Body of pancreas (tissue), 4 donors: ENCODE measurements at regions not wholly inside any gene's neighbourhood (a gene's known extent, or its start where the extent isn't known, plus 50 kb on each side); places are given as distances from the start of the nearest gene placed in this dataset.

ENCODE experiments used
- POLR2A ChIP-seq, 3 donors: fragments of 450-650 bp; IDR thresholded peaks; one replicate each; pipeline ENCODE4 v1.6.1; 2016; ENCODE audit warnings: antibody characterized with exemption in 3 of 3, mild to moderate bottlenecking in 2 of 3
- TF ChIP-seq, protein P1 (sequence below), 7 experiments: fragments of 450-650 bp in 4 of 7; fragments of 200-600 bp in 3 of 7; sonication (generic) in 3 of 7; IDR thresholded peaks; one replicate each; pipeline ENCODE4 v1.5.1; 2016 to 2019; ENCODE audit warnings: antibody characterized with exemption in 7 of 7

DNA sequence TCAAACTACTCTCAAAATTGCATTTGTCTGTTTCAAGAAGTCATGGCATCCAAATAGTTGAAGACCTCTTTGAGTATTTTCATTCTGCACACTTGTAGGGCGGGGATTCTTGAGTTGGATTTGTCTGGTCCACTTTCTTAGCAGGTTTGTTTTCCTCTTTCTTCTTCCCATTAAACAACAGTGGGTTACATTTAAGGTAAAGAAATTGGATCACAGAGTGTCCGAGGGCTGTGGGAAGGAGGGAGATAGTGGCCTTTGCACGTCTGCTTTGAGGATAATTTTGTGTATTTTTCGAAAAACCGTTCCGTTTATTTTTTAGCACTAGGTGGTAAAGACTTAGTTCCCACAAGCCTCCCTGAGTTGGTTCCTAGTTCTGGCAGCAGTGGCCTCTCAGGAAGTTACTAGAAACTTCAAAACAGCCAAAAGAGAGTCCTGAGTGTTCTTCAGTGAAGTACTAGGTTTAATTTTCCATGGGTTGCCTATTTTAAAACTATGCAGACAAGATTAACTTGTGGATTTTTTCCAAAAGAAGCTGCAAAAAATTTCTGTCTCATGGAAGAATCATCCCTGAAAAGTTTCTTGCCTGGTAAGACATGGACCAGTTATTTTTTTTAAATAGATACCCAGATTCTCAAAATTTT is 107.9 kb downstream of the CDC42EP3 start:
- TF ChIP-seq POLR2A (IDR thresholded peaks at IDR 0.05), result no peak
- TF ChIP-seq, protein P1, sequence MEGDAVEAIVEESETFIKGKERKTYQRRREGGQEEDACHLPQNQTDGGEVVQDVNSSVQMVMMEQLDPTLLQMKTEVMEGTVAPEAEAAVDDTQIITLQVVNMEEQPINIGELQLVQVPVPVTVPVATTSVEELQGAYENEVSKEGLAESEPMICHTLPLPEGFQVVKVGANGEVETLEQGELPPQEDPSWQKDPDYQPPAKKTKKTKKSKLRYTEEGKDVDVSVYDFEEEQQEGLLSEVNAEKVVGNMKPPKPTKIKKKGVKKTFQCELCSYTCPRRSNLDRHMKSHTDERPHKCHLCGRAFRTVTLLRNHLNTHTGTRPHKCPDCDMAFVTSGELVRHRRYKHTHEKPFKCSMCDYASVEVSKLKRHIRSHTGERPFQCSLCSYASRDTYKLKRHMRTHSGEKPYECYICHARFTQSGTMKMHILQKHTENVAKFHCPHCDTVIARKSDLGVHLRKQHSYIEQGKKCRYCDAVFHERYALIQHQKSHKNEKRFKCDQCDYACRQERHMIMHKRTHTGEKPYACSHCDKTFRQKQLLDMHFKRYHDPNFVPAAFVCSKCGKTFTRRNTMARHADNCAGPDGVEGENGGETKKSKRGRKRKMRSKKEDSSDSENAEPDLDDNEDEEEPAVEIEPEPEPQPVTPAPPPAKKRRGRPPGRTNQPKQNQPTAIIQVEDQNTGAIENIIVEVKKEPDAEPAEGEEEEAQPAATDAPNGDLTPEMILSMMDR (IDR thresholded peaks at IDR 0.05), result no peak
